CD4-positive, alpha-beta T cell treated with Interleukin-17A for 1 hour (primary cell): ENCODE measurements at regions not wholly inside any gene's neighbourhood (a gene's known extent, or its start where the extent isn't known, plus 50 kb on each side); places are given as distances from the start of the nearest gene placed in this dataset.
"Not testable (repeated sequence)": the region's sequence is repeated elsewhere in the genome, so short reads cannot be mapped to it uniquely, and the experiment has no call there.

Experiments
- DNase-seq: peaks from one replicate; pipeline ENCODE4 v3.0.0-alpha.2; 2020

DNA sequence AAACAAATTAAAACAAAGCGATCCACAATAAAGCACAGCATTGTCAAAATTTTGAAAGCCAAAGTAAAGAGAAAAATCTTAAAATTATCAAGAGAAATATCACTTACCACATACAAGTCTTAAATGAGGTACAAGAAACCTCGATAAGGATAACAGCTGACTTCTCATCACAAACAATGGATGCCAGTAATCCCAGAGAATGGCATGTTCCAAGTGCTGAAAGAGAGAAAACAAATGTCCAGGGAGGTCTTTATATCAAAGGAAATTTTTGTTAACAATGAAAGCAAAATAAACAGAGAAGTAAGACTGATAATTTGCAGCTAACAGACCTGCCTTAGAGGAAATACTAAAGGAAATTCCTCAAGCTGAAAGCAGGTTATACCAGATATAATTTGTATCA is 460.4 kb upstream of the HS3ST1 start:
- no peak for DNase-seq

DNA sequence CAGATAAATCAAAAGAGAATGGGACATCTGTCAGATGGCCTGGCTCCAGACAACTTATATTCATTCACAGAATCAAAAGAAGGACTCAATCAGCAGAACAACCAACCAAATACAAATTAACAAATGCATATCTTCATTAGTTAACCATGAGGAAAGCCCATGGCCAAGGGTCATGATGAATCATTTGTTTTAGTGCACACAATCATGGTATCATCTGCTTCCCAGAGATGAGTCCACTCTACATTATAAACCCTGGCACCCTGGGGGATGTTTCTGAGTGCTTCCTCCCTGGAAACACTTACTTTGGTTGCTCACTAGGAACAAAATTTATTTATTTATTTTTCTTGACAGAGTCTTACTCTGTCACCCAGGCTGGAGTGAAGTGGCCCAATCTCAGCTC is 453.3 kb upstream of the HS3ST1 start:
- no peak for DNase-seq

DNA sequence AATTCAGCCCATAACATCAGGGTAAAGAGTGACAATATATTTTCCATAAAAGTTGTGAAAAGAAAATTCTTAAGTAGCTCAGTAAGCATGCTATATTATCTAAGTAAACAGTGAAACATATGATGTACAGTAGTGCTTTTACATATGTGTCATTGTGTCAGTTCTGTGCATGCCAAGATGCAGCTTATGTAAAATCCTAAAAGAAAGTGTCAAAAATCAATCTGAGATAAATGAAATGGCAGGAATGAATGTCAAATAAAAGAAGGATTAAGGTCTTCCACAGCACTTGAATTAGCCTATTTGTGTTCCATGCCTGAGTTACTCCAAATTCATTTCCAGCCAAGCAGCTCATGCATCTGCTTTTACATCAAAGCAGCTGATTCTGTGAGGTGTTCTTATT is 452.7 kb upstream of the HS3ST1 start:
- DNase-seq, result no peak

DNA sequence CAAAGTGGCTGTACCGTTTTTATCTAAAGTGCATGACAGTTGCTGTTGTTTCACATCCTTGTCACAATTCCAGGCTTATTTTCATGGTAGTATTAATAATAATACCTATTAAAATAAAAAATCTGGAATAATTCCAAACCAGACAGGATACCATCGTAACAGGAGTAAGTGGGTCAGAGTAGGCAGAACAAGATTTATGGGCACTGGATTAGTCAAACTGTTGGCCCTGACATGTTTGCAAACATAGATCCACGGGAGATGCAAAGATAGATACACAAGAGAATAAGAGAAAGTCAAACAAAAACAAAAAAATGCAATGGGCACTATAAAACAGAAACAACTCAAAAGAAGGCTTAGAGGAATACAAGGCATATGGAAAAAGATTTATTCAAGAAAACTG is 449.5 kb upstream of the HS3ST1 start:
- no peak for DNase-seq

DNA sequence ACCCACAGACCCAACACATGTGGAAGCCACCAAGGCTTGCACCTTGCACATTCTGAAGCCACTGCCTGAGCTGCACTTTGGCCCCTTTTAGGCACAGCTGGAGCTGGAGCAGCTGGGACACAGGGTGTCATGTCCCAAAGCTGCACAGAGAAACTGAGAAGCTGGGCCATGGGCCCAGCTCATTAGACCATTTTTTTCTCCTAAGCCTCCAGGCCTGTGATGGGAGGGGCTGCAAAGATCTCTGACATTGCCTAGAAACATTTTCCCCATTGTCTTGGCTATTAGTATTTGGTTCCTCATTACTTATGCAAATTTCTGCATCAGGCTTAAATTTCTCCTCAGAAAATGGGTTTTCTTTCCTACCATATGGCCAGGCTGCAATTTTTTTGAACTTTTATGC is 447.4 kb upstream of the HS3ST1 start:
- DNase-seq, result no peak

DNA sequence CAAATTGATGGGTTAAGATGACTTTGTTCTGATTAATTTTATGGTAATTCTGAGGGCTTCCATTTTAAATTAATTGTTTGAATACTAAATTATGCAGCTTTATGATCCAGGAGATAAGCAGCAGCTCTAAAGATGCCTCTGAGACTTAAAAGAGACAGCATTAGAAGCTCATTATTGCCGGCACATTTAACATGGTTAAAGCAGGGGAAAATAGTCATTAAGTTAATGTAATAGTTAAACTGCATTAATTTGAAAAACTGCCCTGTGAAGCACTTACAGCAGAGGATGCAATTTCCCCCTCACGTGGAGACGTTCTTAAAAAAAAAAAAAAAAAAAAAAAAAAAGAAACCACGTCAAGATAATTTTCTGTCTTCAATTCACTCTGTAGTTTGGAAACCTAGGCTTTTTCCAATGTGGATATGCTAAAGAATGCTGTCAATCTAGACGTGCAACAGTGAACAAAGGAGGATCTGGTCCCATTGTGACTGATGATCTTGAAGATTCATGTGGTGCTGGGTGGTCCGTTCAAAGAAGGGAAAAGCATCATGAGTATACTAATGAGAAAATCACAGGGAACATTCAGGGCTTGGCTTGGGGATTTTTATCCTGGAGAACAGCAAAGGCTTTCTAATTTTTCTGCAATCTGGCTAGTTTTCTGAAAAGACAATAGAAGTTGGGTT is 440.6 kb upstream of the HS3ST1 start:
- DNase-seq, result no peak

DNA sequence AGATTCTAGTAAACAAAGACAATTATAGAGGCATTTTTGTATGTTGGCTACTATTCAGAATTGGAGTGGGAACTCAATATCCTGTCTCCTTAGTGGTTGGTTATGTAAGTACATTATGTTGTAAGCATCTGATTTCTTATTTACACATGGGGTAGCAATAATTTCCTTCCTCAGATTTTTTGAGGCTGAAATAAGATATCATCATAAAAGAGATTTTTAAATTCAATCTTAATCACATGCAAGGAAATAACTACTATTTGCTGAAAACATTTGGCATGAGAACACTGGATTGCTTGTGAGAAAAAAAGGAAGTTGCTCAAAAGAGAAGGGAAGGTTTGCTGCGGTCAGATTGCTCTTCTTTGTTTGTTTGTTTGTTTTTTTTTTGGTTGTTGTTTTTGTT is 437.7 kb upstream of the HS3ST1 start:
- DNase-seq, result no peak

DNA sequence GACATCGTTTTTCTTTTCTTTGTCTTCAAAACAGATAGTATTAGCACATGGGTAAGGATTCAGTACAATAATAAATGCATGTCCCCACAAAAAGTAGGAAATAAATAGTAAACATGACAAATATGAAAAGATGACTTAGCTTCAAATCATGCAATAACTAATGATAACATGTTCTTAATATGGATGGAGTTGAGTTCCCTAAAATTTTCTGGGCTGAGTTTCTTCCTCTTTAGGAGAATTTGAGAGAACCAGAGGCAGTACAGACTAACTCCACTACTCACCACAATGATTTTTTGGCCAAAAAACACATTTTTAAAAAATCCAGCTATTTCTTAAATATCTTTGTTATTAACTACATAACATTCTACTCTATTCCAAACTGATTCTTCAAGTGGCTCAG is 432.3 kb upstream of the HS3ST1 start:
- no peak for DNase-seq

DNA sequence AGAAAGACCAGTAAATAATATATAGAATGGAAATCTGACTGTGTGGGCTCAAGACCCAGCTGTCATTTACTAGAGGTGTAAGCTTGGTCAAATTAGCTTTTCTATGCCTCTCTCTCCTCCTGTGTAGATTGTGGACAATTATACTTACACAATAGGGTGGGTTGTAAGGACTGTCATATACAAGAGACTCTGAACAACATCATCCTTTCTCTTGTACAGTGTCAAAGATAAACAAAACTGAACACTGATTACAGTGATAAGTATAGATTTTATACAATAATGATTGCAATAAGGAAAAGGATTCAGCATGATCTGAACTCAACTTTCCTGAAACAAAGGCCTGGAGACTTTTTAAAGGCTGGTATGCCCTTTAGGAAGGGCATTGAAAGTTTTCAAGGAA is 429.2 kb upstream of the HS3ST1 start:
- no peak for DNase-seq

DNA sequence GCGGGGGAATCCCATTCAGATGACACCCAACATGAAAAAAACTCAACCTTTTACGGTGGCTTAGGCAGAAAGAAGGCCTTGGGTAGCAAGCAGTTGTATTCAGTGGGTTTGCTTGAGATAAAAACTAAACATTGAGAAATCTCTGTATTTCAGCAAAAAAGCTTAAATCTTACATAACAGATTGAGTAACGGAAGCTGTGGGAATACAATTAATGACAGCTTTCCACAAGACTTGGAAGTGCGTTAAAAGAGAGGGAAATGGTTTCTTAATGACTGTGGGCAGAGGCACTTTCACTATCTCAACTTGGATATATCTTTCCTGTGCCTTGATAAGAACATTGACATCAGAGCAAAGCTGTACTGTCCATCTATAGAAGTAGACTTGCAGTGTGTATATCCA is 418.5 kb upstream of the HS3ST1 start:
- no peak for DNase-seq

DNA sequence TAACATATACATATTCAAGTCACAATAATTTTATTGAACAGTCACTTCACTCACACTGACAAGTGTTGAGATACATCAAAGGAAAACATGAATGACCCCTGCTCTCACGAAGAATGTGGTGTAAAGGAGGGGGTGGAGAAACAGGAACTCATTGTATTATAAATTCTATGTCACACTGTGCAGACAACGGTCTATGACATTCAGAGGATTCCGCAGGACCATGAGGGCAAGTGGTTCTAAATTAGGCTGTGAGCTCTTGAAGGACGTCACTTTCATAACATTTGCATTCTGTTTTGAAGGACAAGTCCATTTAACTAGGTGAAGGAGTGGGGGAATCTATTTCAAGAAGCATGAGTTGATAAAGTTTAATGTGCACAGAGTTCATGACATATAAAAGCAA is 415.2 kb upstream of the HS3ST1 start:
- no peak for DNase-seq

DNA sequence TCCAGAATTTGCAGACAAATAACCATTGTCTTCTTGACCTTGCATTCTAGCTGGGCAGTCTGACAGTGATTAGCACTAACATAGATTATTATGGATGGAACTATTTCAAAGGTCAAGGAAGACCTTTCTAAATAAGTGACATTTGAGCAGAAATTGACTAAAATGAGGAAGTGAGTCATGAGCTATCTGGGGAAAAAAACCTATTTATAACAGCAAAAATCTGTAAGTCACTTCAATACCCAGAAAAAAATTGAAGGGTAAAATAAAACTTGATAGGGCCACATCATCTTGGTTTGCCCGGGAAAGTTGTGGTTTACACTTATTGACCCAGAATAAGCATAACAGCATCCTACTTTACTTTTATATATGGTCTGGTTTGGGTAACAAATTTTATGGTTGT is 414.6 kb upstream of the HS3ST1 start:
- no peak for DNase-seq

DNA sequence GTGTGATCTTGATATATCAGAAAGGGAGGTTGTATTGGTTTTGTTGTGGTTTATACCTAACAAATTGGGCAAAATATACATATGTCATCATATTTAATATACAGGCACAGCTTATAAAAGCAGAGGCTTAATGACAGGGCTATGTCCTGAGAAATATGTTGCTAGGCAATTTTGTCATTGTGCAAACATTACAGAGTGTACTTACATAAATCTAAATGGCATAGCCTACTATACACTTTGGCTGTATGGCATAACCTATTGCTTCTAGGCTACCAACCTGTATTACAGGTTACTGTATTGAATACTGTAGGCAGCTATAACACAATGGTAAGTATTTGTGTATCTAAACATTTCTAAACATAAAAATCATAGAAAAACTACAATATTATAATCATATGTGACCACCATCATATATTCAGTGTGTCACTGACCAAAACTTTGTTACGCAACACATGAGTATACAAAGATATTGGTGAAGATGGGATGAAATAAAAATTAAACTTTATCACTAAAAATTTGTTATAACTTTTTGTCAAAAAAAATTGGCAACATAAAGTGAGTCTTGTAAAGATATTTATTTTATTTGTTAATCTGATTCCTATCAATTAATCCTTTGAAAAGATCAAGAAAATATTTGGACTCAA is 414.0 kb upstream of the HS3ST1 start:
- no peak for DNase-seq

DNA sequence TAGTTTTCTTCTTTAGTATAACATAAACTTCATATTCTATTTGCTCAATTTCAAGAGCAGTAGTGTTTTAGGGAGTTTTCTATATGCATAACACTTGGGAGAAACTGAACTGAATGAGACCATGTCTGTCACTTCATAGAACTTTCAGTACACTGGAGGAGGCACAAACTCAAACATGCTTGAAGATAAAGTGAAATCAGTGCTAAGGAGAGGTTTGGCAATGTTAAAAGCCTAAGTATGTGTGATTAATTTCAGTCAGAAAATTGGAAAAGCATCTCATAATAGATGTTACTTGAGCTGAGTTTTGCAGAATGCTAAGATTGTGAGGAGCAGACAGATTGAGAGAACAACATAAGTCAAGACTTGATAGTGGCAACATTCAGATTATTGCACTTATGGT is 411.2 kb upstream of the HS3ST1 start:
- no peak for DNase-seq

DNA sequence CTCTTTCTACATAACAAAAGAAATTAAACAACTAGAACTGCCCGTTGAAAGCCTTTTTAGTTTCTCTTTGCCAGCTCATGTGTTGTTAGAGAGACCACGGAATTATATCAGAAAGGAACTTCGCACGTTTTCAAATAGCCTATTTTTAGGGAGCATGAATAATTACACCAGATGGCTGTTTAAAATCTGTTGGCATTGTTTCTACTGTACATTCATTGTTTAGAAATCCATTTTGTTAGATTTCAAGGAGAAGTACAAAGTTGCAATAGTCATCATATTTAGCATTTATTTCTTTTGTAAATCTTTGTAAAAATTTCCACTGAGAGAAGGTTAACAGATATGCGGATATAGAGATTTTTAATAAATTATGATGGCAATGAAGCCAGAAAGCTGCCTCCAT is 403.0 kb upstream of the HS3ST1 start:
- DNase-seq, result no peak

DNA sequence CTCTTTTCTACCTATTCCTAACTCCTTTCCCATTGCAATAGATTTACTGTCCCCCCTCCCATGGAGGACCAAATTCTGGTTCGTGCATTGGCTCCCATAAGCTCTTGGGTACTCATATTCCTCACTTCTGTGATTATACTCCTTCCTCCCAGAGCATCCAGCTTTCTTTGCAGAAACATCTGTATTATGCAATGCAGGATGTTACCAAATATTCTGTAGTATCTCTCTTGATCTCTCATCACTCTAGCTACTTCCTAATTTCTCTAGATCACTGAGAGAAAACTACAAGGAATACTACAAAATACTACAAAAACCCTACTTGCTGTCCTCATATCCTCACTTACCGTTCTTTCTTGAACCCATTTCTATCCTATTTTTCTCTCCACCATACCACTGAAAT is 395.9 kb upstream of the HS3ST1 start:
- DNase-seq, result no peak

DNA sequence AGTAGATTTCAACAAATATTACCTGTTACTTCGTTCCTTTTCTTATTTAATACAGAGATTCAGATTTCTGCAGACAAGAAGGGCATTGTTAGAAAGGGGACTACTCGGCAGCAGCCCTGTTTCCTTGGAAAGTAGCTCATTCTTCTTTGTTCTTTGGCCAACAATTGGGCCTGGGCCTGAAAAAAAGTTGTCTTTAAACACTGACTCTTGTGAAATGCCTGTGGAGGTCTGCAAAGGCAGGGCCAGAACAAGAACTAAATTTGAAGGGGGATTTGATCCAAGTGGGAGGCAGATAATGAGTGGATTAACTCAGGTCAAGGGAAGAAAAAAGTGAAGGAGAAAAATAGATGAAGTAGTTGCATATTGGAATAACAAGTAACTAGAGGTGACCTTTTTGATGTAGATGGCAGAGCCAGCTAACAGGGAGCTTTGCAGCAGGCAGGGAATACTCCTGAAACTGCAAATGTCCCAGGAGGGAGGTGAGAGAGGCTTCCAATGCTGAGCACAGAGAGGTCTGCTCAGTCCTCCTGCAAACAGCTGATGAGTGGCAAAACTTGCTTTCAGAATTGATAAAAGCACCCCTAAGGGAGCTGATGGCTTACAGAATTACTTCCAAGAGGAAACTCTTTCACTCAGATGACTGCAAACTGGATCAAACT is 393.2 kb upstream of the HS3ST1 start:
- no peak for DNase-seq

DNA sequence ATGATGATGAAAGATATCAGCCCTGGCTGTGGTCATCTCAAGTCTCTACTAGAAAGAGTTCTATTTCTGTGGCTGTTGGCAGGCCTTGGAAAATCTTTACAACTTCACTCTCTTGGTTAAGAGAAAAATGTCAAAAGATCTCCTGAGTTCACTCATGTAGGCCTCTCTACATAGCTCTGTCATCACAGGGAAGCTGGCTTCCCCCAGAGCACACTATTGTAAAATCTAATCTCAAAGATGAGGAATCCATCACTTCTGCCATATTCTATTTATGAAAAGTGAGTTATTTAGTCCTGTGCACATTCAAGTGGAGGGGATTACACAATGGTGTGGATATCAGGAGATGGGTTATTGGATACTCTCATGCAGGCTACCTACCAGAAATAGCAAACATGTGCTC is 388.4 kb upstream of the HS3ST1 start:
- no peak for DNase-seq

DNA sequence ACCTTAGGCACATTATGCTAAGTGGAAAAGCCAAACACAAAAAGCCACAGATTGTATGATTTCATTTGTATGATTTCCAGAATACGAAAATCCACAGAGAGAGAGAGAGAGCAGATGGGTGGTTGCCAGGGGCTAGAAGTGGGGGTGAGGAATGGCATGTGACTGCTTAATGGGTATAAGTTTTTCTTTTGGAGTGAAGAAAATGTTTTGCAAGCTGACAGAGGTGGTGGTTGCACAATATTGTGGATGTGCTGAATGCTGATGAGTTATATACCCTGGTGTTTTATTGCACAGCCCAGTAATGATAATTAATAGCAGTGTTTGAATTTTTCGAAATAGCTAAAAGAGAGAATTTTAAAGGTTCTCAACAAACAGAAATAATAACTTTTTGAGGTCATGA is 386.1 kb upstream of the HS3ST1 start:
- DNase-seq, result no peak

DNA sequence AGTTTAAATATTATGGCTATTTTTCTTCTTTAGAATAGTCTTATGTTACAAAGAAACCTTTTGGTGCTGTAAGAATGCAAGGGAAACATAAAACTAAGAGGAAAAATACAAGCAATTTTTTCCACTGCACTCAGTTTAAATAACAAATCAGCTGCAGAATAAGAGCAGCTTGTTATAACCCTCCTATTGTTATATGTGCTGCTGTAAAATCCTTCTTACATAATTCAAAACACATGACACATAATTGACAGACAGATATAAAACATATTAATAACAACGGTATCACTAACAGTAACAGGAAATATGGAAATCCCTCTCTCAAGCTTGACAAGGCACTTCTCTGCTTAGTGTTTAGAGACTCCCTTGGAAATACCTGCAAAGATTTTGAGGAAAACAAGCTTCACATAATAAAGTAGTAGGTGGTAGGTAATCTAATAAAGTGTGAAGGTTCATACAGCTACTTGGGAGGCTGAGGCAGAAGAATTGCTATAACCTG is 385.3 kb upstream of the HS3ST1 start:
- no peak for DNase-seq

DNA sequence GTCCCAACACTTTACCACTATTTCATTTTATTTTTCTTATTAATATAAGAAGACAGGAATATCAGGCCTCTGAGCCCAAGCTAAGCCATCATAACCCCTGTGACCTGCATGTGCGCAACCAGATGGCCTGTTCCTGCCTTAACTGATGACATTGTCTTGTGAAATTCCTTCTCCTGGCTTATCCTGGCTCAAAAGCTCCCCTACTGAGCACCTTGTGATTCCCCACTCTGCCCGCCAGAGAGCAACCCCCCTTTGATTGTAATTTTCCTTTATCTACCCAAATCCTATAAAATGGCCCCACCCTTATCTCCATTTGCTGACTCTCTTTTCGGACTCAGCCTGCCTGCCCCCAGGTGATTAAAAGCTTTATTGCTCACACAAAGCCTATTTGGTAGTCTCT is 382.8 kb upstream of the HS3ST1 start:
- not testable (repeated sequence) for DNase-seq

DNA sequence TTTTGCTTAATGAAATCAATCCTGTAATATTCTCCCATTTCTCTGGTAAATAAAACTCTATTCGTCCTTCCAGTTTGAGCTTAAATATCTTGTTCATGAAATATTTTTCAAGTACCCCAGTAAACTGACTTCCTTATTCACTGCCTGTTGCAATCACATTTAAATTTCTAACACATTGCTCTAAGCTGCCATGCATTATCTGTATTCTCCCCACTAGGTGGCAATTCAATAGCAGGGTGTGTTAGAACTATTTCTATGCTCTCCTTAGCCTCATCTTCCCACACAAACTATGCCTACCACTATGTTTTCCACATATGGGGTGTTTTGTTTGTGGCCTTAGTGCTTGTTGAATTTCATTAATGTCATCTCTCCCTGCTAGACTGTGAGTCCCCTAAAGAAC is 377.1 kb upstream of the HS3ST1 start:
- no peak for DNase-seq

DNA sequence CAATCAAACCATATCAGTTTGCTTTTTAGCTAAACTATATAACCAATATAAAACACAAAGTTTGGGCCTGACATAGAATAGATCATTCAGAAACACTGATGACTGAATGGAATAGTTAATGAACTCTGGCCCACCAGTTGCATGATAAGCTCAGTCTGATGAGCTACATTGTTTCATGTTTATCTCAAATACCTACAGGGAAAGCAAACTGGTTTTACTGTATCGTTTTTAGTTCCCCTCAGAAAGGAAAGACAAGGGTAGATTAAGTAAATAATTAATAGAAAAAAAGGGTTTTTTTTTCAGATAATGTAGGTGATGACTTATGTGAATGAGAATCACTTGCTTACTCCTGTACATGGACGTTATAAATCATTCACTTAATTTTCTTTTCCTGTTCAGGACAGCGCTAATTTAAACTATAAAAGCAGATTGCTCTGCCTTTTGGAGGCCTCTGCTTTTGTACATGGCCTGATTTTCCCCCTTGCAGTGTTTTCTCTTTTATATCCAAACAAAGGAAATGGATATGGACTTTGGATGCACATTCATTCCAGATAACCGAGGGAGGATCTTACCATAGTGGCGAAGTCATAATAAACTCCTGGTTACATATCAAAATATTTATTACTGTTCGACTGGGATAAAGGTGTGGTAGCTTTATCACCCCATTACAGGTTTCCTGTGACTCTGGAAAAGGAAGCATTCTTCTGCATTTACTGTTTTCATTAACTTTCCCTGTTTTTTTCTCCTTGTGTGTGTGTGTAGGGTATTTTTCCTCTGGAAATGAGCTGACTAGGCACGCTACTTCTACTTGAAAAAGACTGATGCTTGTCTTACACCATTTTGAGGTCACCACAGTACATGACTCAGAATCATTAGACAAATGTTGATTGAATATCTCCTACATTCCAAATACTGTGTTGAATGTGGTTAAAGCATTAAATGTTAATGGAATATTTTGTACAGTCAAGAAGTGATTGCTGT is 373.1 kb upstream of the HS3ST1 start:
- no peak for DNase-seq
